Cardiac septum (tissue), 1 donor: ENCODE measurements at regions not wholly inside any gene's neighbourhood (a gene's known extent, or its start where the extent isn't known, plus 50 kb on each side); places are given as distances from the start of the nearest gene placed in this dataset.

Source experiments
- DNase-seq: peaks from one replicate; pipeline ENCODE4 v3.0.0-alpha.2; 2020; ENCODE audit warnings: low spot score
- intact Hi-C: fragments of 100-400 bp; cut with DNase I; formaldehyde crosslinking; loops from one replicate; pipeline ENCODE4 v1.14.0; 2022
- donor health status: DM: no; HTN: no; CAD: no.

DNA sequence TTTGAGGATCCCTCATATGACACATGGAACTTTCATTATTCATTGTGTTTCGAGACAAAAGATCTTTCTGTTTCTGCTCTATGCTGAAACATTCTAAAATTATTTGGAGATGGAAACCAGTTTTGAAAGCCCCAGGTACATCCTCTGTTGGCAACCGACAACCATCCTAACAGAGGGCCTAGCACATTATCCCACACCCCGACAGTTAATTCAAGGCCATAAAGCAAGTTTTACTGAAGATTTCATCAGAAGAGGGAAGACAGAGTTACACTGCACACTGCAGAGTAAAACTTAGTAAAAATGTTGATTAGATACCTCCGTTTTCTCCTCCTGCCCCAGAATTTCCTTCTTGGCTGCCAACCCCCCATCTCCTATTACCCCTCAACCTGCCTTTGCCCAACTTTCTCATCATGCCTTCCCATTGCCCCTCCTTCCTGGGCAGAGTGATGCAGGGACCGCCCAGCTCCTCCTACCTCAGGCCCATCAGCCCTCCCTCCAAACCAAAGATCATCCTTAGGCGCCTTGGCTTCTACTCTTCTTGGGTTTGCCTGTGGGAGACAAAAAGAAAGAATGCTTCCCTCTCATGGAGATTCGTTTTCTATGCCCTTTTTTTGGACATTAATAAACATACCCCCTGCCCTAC, 52.9 kb upstream of the CITED4 start:
- DNase-seq = peak; percentile 9
- intact Hi-C loops = no loop called here

DNA sequence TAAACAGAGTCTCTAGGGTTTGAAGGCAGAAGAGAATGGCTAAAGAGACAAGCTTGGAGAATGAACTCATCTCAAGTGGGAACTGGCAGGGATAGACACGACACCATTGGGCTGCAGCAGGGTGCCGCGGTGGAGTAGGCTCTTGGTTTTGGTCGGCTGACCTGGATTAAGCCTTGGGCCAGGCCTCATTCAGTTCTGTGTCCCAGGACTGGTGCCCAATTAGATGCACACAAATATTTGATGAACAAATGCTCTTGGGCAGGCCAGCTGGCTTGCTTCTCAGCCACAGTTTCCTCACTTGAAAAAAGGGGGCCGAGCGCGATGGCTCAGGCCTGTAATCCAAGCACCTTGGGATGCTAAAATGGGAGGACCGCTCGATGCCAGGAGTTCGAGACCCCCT, 53.4 kb upstream of the CITED4 start:
- DNase-seq = peak; percentile 24
- intact Hi-C loops = no loop called here

GRCh38 chr1:40917995-40918711, 56.0 kb upstream of the CITED4 start:
- intact Hi-C loops = no loop called here
- DNase-seq = no peak

GRCh38 chr1:40919475-40920011, 57.4 kb upstream of the CITED4 start:
- intact Hi-C loops = no loop called here
- DNase-seq = no peak

- intact Hi-C loops = no loop called here
- peak; percentile 64 for DNase-seq
These were observed 58.0 kb upstream of the CTPS1 start for GRCh38 chr1:40921522-40921921.

DNA sequence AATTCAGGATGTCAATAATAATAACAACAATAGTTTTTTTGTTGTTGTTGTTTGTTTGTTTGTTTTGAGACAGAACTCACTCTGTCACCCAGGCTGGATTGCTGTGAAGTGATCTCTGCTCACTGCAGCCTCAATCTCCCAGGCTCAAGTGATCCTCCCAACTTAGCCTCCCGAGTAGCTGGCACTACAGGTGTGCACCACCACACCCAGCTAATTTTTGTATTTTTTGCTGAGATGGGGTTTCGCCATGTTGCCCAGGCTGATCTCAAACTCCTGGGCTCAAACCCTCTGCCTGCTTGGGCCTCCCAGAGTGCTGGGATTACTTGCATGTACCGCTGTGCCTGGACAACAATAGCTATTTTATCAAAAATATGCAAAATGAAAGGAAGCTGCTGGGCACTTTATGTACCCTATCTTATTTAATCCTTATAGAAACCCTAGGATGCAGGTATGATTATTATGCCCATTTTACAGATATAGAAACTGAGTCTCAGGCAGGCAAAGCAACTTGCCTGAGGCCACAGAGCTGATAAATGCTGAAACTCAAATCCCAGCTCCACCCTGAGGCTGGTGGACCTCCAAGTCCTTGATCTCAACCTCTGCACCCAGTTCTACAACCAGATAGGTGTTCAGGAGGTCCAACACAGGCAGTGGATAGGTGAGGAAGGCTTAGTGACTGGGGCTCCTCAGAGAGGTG, 57.4 kb upstream of the CTPS1 start:
- intact Hi-C loops = no loop called here
- no peak for DNase-seq

- intact Hi-C loops = no loop called here
- DNase-seq = no peak
These were observed 56.5 kb upstream of the CTPS1 start for GRCh38 chr1:40922969-40923368.

DNA sequence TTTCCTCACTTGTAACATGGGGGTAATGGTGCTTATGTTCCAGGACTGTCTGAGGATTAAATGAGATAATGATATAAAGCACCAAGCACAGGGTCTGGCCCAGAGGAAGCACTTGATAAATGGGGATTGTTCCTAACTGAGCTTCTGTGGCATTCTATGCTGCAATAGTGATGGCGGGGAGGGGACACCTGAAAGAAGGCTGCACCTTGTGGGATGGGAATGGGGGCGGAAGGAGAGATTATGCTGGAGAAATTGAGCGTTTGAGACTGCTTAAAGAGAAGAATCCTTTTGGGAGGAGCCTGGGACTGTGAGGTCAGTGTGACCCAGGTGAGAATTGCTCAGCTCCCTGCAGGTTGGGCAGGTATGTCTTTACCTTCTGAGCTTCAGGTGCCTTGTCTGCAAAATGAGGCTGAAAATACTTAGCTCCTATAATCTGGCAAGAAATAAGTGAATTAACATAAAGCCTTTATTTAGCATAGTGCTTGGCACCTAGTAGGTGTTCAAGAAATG, 55.9 kb upstream of the CTPS1 start:
- no peak for DNase-seq
- intact Hi-C loops = no loop called here

DNA sequence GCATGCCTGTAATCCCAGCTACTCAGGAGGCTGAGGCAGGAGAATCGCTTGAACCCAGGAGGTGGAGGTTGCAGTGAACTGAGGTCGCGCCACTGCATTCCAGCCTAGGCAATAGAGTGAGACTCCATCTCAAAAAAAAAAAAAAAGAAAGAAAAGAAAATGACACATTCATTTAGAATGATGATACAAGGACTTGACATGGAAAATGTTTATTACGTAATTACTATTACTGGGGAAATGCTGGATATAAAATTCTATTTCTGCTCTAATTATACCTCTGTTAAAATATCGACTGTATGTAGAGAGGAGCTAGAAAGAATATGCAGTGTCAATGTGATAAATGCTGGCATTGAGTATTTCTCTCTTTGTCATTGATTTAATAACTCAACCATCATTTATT, 54.7 kb upstream of the CTPS1 start:
- intact Hi-C loops = no loop called here
- DNase-seq = no peak

DNA sequence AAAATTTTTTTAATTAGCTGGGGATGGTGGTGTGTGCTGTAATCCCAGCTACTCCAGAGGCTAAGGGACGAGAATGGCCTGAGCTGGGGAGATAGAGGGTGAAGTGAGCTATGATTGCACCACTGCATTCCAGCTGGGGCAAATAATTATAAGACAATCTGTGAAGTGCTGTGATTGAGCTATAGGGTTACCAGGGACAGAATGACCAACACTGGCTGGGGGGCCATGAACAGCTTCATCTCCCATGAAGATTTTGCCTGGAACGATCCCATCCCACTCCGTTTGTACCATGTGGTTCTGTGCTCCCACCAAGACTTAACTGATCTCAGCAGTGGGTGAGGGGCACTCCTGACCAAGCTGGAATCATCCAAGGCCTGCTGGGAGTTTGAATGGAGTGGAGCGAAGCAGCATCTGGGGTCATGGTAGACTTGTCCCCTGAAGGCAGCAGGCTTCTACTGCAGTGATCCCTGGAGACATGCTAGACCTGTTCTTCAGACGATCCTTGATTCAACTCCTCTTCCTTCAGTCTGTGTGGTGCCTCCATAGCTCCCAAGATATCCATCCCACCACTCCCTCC, 53.6 kb upstream of the CTPS1 start:
- no peak for DNase-seq
- intact Hi-C loops = no loop called here

DNA sequence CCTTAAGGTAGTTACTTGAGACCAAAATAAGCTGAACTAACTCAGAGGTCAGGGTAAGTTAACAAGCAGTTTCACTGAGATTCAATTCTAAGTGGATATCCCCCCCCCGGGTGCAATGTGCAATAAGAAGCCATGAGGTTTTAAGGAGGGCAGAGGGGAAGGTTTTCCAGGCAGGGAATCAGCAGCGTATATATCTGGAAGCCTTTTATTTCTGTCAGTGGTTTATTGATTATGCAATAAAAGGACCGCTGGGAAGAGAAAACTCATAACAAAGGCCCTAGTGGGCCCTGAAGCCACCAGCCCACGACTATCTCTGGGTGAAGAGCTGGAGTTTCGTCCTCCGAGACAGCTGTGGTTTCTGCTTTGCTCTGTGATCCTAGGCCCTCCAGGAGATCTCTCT, 53.1 kb upstream of the CTPS1 start:
- no peak for DNase-seq

GRCh38 chr1:40927781-40928180, 51.7 kb upstream of the CTPS1 start:
- DNase-seq = no peak
- intact Hi-C loops = no loop called here

More for the DNA sequence above, 53.1 kb upstream of the CTPS1 start:
- intact Hi-C loops = no loop called here

GRCh38 chr1:40928699-40929098, 50.8 kb upstream of the CTPS1 start:
- DNase-seq = no peak

GRCh38 chr1:40929155-40929554, 50.3 kb upstream of the CTPS1 start:
- DNase-seq = no peak
- intact Hi-C loops = no loop called here

More at GRCh38 chr1:40928699-40929098, 50.8 kb upstream of the CTPS1 start:
- intact Hi-C loops = no loop called here
